K562 (cell line): ENCODE measurements at regions not wholly inside any gene's neighbourhood (a gene's known extent, or its start where the extent isn't known, plus 50 kb on each side); places are given as distances from the start of the nearest gene placed in this dataset.

Experiments used
- ATAC-seq: fragments of 200-7000 bp; cut with Tn5 transposase; 3 replicates; pipeline ENCODE4 v1.9.1; 2020; ENCODE audit warnings: moderate library complexity
- BruUV-seq: library from RNA; stranded (reverse); fragments of 400-500 nt; replicated peaks from 2 replicates; lab custom pipeline; 2021; lab: Mats Ljungman, UMichigan
- CTCF ChIA-PET: fragments of 300-600 bp; formaldehyde crosslinking; extraction: SDS; loops from one replicate; lab custom pipeline; 2021; ENCODE audit warnings: low intra/inter-chr PET ratio; lab: Yijun Ruan, JAX
- POLR2A ChIA-PET: fragments of 300-600, 350-650 bp; sonication (Branson Sonifier 250); formaldehyde crosslinking; extraction: SDS; loops from one replicate; lab custom pipeline; 2021; ENCODE audit warnings: antibody characterized with exemption, inconsistent platforms; lab: Yijun Ruan, JAX
- DNase-seq, 4 experiments: peaks; one replicate each; pipeline versions ENCODE4 v3.0.0 to v3.0.0-alpha.2; 2011 to 2018; ENCODE audit warnings: low spot score in 3 of 4, mixed read lengths in 3 of 4; ENCODE audit errors: extremely low read depth in 1 of 4
- FAIRE-seq: peaks from 2 replicates; lab custom pipeline; 2011; peaks lifted over from hg19 to GRCh38; lab: Jason Lieb, UNC
- H2AFZ ChIP-seq: 2 replicates; pipeline ENCODE4 v1.6.0; 2011; ENCODE audit warnings: low read depth, low read length, control low read depth, inconsistent platforms
- H3K27ac ChIP-seq: fragments of 200-600 bp; 3 replicates; pipeline ENCODE4 v1.8.0; 2011; ENCODE audit warnings: low read depth, mild to moderate bottlenecking, control low read depth, inconsistent platforms, low read length, moderate library complexity, mixed read lengths; ENCODE audit errors: extremely low read depth
- H3K27me3 ChIP-seq, 2 experiments: fragments of 300-600 bp in 1 of 2; 2 replicates in 1 of 2; 3 replicates in 1 of 2; pipeline versions ENCODE4 v1.6.0 to v1.8.0; 2011; ENCODE audit warnings: inconsistent platforms in 2 of 2, low read length in 2 of 2, mild to moderate bottlenecking in 1 of 2, mixed read lengths in 1 of 2, moderate library complexity in 1 of 2; ENCODE audit not compliant: control insufficient read depth in 2 of 2, insufficient read depth in 2 of 2
- H3K36me3 ChIP-seq: fragments of 300-600 bp; 3 replicates; pipeline ENCODE4 v1.8.0; 2011; ENCODE audit warnings: mild to moderate bottlenecking, low read length, inconsistent platforms; ENCODE audit not compliant: control insufficient read depth, insufficient read depth
- H3K4me1 ChIP-seq, 2 experiments: fragments of 200-600 bp in 1 of 2; replicated peaks in 1 of 2; 2 replicates in 1 of 2; 3 replicates in 1 of 2; pipeline versions ENCODE4 v1.5.1 to v1.8.0; 2011; ENCODE audit warnings: inconsistent platforms in 2 of 2, low read length in 2 of 2, mild to moderate bottlenecking in 1 of 2, mixed read lengths in 1 of 2, moderate library complexity in 1 of 2; ENCODE audit not compliant: control insufficient read depth in 2 of 2, insufficient read depth in 2 of 2
- H3K4me2 ChIP-seq: 2 replicates; pipeline ENCODE4 v1.6.1; 2011; ENCODE audit warnings: low read length, control low read depth, inconsistent platforms, mixed read lengths; ENCODE audit not compliant: insufficient read depth
- H3K4me3 ChIP-seq: fragments of 200-600 bp; sonication (generic), shearing (Covaris generic); 2 replicates; pipeline ENCODE4 v1.5.1; 2016; ENCODE audit warnings: control low read depth, inconsistent platforms
- H3K79me2 ChIP-seq: fragments of 200-600 bp; 3 replicates; pipeline ENCODE4 v1.8.0; 2011; ENCODE audit warnings: low read length, inconsistent platforms; ENCODE audit not compliant: control insufficient read depth, insufficient read depth
- H3K9ac ChIP-seq, 2 experiments: 2 replicates each; pipeline versions ENCODE4 v1.6.0 to v1.6.1; 2011; ENCODE audit warnings: low read depth in 2 of 2, low read length in 2 of 2, control low read depth in 1 of 2, inconsistent platforms in 1 of 2, mild to moderate bottlenecking in 1 of 2, mixed read lengths in 1 of 2; ENCODE audit not compliant: insufficient read depth in 1 of 2
- H3K9me1 ChIP-seq: one replicate; pipeline ENCODE4 v1.6.0; 2011; ENCODE audit warnings: inconsistent platforms, mild to moderate bottlenecking, low read length, moderate library complexity; ENCODE audit not compliant: control insufficient read depth, insufficient read depth
- H3K9me3 ChIP-seq: replicated peaks from 2 replicates; pipeline ENCODE4 v1.5.1; 2011; ENCODE audit warnings: low read depth, low read length, inconsistent platforms; ENCODE audit not compliant: control insufficient read depth, insufficient read depth
- H4K20me1 ChIP-seq: replicated peaks from 2 replicates; pipeline ENCODE4 v1.6.1; 2011; ENCODE audit warnings: low read length, inconsistent platforms, mixed read lengths; ENCODE audit not compliant: control insufficient read depth, insufficient read depth
- ARHGAP35 ChIP-seq: fragments of 450-650 bp; IDR thresholded peaks from 2 replicates; pipeline ENCODE4 v1.6.1; 2018; ENCODE audit not compliant: partially characterized antibody
- BCL6 ChIP-seq: fragments of 250-450 bp; sonication (Bioruptor Pico); IDR thresholded peaks from 2 replicates; pipeline ENCODE4 v1.4.0; 2020
- CBFB ChIP-seq: sonication (generic); formaldehyde crosslinking; IDR thresholded peaks from 2 replicates; pipeline ENCODE4 v1.4.0; 2020; ENCODE audit warnings: mild to moderate bottlenecking, missing genetic modification reagents
- CEBPG ChIP-seq, 3 experiments: fragments of 200-800 bp in 1 of 3; sonication (Bioruptor generic) in 1 of 3; sonication (generic) in 1 of 3; formaldehyde crosslinking in 1 of 3; IDR thresholded peaks in 2 of 3; conservative IDR thresholded peaks in 1 of 3; 2 replicates each; pipeline versions ENCODE4 v1.6.1 to v1.8.0; 2016 to 2022; ENCODE audit warnings: missing compliant biosample characterization in 2 of 3, missing genetic modification characterization in 2 of 3, mild to moderate bottlenecking in 1 of 3, missing genetic modification reagents in 1 of 3
- ETS2 ChIP-seq: IDR thresholded peaks from 2 replicates; pipeline ENCODE4 v1.6.1; 2016; ENCODE audit warnings: borderline replicate concordance, missing genetic modification characterization, mild to moderate bottlenecking, moderate library complexity, missing compliant biosample characterization; ENCODE audit not compliant: poor library complexity, severe bottlenecking
- HMG20B ChIP-seq: fragments of 250-450 bp; sonication (Bioruptor Pico); IDR thresholded peaks from 2 replicates; pipeline ENCODE4 v1.5.0; 2021; ENCODE audit warnings: mild to moderate bottlenecking
- MED1 ChIP-seq: sonication (generic); formaldehyde crosslinking; IDR thresholded peaks from 2 replicates; pipeline ENCODE4 v1.8.1; 2023; ENCODE audit warnings: missing genetic modification reagents, borderline replicate concordance
- NUFIP1 ChIP-seq: fragments of 450-650 bp; IDR thresholded peaks from 2 replicates; pipeline ENCODE4 v1.6.1; 2018; ENCODE audit not compliant: partially characterized antibody
- PCBP2 ChIP-seq: fragments of 200-400 bp; formaldehyde crosslinking; IDR thresholded peaks from 2 replicates; pipeline ENCODE4 v1.6.1; 2018; ENCODE audit warnings: low read length, low read depth, mild to moderate bottlenecking, moderate library complexity; ENCODE audit not compliant: poor library complexity, severe bottlenecking
- PREB ChIP-seq: sonication (generic); formaldehyde crosslinking; IDR thresholded peaks from 2 replicates; pipeline ENCODE4 v1.8.1; 2023; ENCODE audit warnings: mild to moderate bottlenecking, missing genetic modification reagents
- TBL1XR1 ChIP-seq, 2 experiments: IDR thresholded peaks; 2 replicates each; pipeline ENCODE4 v1.6.1; 2012; ENCODE audit warnings: improper control_type of control experiment in 2 of 2, low read length in 2 of 2, mild to moderate bottlenecking in 1 of 2
- ZBTB8A ChIP-seq: fragments of 450-650 bp; IDR thresholded peaks from 2 replicates; pipeline ENCODE4 v1.6.1; 2018; ENCODE audit warnings: mild to moderate bottlenecking, moderate library complexity; ENCODE audit not compliant: partially characterized antibody
- ZFX ChIP-seq: sonication (generic); formaldehyde crosslinking; IDR thresholded peaks from 2 replicates; pipeline ENCODE4 v1.8.0; 2022; ENCODE audit warnings: mild to moderate bottlenecking, missing genetic modification reagents, moderate library complexity
- ZNF311 ChIP-seq: fragments of 250-450 bp; sonication (Bioruptor Pico); IDR thresholded peaks from 2 replicates; pipeline ENCODE4 v1.4.0; 2020; ENCODE audit warnings: mild to moderate bottlenecking, moderate library complexity
- ZNF354B ChIP-seq: fragments of 250-450 bp; sonication (Bioruptor Pico); IDR thresholded peaks from 2 replicates; pipeline ENCODE4 v1.4.0; 2020
- ZNF41 ChIP-seq: fragments of 250-450 bp; sonication (Bioruptor Pico); conservative IDR thresholded peaks from 2 replicates; pipeline ENCODE4 v1.4.0; 2020; ENCODE audit warnings: mild to moderate bottlenecking
- WGBS: fragments of 100-300 bp; shearing (Covaris generic); methylation state at CpG from one replicate; pipeline ENCODE4 v1.1.6; 2016; ENCODE audit warnings: low coverage, mixed read lengths; ENCODE audit not compliant: insufficient coverage; ENCODE audit errors: missing lambda C conversion rate; 5-methylcytosine and 5-hydroxymethylcytosine counted together
- in situ Hi-C: fragments of 300-500 bp; cut with MboI; formaldehyde crosslinking; loops from 4 replicates; pipeline ENCODE4 v1.15.0; 2018; ENCODE audit warnings: inconsistent platforms, mixed read lengths
- intact Hi-C: fragments of 100-400 bp; cut with micrococcal nuclease; formaldehyde crosslinking; loops from 2 replicates; pipeline ENCODE4 v1.14.2; 2022
- TF ChIP-seq, protein P1 (sequence below): fragments of 450-650 bp; IDR thresholded peaks from 2 replicates; pipeline ENCODE4 v1.6.1; 2014; ENCODE audit warnings: low read depth, mild to moderate bottlenecking, moderate library complexity, borderline replicate concordance
- TF ChIP-seq, protein P2 (sequence below): sonication (generic); formaldehyde crosslinking; IDR thresholded peaks from 2 replicates; pipeline ENCODE4 v1.9.0; 2022; ENCODE audit warnings: mild to moderate bottlenecking, missing genetic modification reagents
- TF ChIP-seq, protein P3 (sequence below): fragments of 250-450 bp; sonication (Bioruptor Pico); IDR thresholded peaks from 2 replicates; pipeline ENCODE4 v1.8.0; 2021; ENCODE audit warnings: moderate library complexity, mild to moderate bottlenecking, inconsistent platforms
- TF ChIP-seq, protein P4 (sequence below): fragments of 450-650 bp; formaldehyde crosslinking; IDR thresholded peaks from 2 replicates; pipeline ENCODE4 v1.4.0; 2020; ENCODE audit warnings: mild to moderate bottlenecking

DNA sequence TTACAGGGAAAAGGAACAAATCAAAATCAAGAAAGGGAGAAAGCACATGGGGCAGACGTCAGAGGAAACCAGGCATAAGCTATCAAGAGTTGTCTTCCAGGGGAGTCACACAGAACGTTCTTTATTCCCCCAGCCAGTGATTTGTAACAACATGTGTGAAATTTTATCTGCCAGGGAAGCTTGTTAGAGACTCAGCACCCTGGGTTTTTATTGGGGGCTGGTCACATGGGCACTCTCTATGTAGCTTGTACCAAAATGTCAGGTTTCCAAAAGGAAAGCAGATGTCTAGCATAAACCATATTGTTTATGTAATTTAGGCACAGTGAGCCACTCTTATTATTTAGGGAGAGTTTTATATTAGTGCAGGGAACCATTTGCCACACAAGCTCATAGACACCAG, 440.4 kb upstream of the DCN start (continued):
- no peak for TF ChIP-seq MED1 (CRISPR knock-in tag)
- TF ChIP-seq PCBP2 = no peak
- TF ChIP-seq HMG20B (CRISPR knock-in tag) = no peak
- no peak for TF ChIP-seq CBFB
- TF ChIP-seq ZNF354B (CRISPR knock-in tag) = no peak
- no peak for TF ChIP-seq ETS2
- no peak for TF ChIP-seq CEBPG (CRISPR knock-in tag; IDR thresholded peaks at IDR 0.05)
- no peak for TF ChIP-seq CEBPG (tag; conservative IDR thresholded peaks at IDR 0.05 in 1 of 2, IDR thresholded peaks at IDR 0.05 in 1 of 2)

GRCh38 chr12:91622037-91622436, 439.4 kb upstream of the DCN start:
- intact Hi-C loops = no loop called here
- WGBS = 69% methylated on average over 2 of the region's 2 CpGs
- Histone ChIP-seq H3K27ac (no peak overlapping the region), H3K4me3 (no peak overlapping the region), H3K4me2 (no peak overlapping the region), H3K79me2 (peaks cover 66% of the 10 kb centered on the region), H3K4me1 (peaks cover 0 to 10% of the 10 kb centered on the region in 2 experiments; a peak in 3 of 5 replicates), H3K9me1 (no peaks in the 10 kb centered on the region), H2AFZ (no peak overlapping the region), H3K27me3 (no peaks in the 10 kb centered on the region), H3K9ac (no peak overlapping the region), H3K36me3 (peaks cover 18% of the 10 kb centered on the region), H4K20me1 (no peaks in the 10 kb centered on the region), H3K9me3 (no peaks in the 10 kb centered on the region)
- ChIA-PET CTCF (no interaction called here), POLR2A (interaction anchor here (1.5 to 3.7 kb wide), 3 partner anchors 9 to 57 kb away, joined by 3 to 31 read pairs (median 6); no protein-coding TSS in a partner anchor)
- in situ Hi-C loops = no loop called here
- no TSS peak for BruUV-seq
- no peak for FAIRE-seq
- no peak for ATAC-seq
- no peak for DNase-seq
- TF ChIP-seq ZFX (no peak), ZBTB8A (no peak), ZNF311 (CRISPR knock-in tag) (no peak), ZNF41 (CRISPR knock-in tag) (no peak), ARHGAP35 (no peak), BCL6 (CRISPR knock-in tag) (no peak), NUFIP1 (no peak), PREB (CRISPR knock-in tag) (no peak), TBL1XR1 (IDR thresholded peaks at IDR 0.05; ENCODE audit: low read length in 2 of 2) (no peak)
- TF ChIP-seq, protein P1, sequence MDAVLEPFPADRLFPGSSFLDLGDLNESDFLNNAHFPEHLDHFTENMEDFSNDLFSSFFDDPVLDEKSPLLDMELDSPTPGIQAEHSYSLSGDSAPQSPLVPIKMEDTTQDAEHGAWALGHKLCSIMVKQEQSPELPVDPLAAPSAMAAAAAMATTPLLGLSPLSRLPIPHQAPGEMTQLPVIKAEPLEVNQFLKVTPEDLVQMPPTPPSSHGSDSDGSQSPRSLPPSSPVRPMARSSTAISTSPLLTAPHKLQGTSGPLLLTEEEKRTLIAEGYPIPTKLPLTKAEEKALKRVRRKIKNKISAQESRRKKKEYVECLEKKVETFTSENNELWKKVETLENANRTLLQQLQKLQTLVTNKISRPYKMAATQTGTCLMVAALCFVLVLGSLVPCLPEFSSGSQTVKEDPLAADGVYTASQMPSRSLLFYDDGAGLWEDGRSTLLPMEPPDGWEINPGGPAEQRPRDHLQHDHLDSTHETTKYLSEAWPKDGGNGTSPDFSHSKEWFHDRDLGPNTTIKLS = no peak
- TF ChIP-seq, protein P2, sequence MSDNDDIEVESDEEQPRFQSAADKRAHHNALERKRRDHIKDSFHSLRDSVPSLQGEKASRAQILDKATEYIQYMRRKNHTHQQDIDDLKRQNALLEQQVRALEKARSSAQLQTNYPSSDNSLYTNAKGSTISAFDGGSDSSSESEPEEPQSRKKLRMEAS (CRISPR knock-in tag) = no peak
- TF ChIP-seq, protein P3, sequence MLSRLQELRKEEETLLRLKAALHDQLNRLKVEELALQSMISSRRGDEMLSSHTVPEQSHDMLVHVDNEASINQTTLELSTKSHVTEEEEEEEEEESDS = no peak
- TF ChIP-seq, protein P4, sequence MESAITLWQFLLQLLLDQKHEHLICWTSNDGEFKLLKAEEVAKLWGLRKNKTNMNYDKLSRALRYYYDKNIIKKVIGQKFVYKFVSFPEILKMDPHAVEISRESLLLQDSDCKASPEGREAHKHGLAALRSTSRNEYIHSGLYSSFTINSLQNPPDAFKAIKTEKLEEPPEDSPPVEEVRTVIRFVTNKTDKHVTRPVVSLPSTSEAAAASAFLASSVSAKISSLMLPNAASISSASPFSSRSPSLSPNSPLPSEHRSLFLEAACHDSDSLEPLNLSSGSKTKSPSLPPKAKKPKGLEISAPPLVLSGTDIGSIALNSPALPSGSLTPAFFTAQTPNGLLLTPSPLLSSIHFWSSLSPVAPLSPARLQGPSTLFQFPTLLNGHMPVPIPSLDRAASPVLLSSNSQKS = no peak
